NT2/D1 (cell line): ENCODE measurements at regions not wholly inside any gene's neighbourhood (a gene's known extent, or its start where the extent isn't known, plus 50 kb on each side); places are given as distances from the start of the nearest gene placed in this dataset.

Experiments used
- YY1 ChIP-seq: IDR thresholded peaks from 2 replicates; pipeline ENCODE4 v1.6.1; 2011; ENCODE audit not compliant: insufficient read length, insufficient read depth
- ZNF274 ChIP-seq: IDR thresholded peaks from 2 replicates; pipeline ENCODE4 v1.6.1; 2011; ENCODE audit warnings: mild to moderate bottlenecking, low read depth, low read length

- TF ChIP-seq ZNF274 (no peak), YY1 (no peak)
These were observed 617.9 kb upstream of the POT1 start for GRCh38 chr7:125547505-125547904.
